ENCODE measurements at regions not wholly inside any gene's neighbourhood (a gene's known extent, or its start where the extent isn't known, plus 50 kb on each side); places are given as distances from the start of the nearest gene placed in this dataset.

DNA sequence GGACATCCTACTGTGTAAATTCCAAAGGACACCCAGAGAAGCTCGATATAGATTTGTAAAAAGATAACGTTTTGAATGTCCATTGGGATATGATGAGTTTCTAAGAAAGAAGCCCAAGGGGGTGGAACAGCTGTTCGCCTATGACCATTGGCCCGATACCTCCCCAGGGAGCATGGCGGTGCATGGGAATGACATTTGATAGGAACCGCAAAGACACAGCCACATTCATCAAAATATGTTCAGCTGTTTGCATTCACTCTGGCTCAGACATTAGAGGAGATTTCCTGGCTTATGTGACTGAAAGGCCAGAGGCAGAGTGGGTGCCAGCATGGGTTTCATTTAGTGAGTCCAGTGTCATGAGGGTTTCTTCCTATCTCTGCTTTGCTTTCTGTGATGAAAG lies 56.0 kb upstream of the BAIAP2L1 start:
- no peak for DNase-seq (ENCODE audit: low read depth)
- TF ChIP-seq, protein P1, sequence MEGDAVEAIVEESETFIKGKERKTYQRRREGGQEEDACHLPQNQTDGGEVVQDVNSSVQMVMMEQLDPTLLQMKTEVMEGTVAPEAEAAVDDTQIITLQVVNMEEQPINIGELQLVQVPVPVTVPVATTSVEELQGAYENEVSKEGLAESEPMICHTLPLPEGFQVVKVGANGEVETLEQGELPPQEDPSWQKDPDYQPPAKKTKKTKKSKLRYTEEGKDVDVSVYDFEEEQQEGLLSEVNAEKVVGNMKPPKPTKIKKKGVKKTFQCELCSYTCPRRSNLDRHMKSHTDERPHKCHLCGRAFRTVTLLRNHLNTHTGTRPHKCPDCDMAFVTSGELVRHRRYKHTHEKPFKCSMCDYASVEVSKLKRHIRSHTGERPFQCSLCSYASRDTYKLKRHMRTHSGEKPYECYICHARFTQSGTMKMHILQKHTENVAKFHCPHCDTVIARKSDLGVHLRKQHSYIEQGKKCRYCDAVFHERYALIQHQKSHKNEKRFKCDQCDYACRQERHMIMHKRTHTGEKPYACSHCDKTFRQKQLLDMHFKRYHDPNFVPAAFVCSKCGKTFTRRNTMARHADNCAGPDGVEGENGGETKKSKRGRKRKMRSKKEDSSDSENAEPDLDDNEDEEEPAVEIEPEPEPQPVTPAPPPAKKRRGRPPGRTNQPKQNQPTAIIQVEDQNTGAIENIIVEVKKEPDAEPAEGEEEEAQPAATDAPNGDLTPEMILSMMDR (IDR thresholded peaks at IDR 0.05; ENCODE audit: control insufficient read depth, insufficient read depth, low read depth, low read length, missing control alignments): no peak
- no peak overlapping the region for H3K4me3 ChIP-seq (ENCODE audit: control insufficient read depth, low read depth, low read length)

DNA sequence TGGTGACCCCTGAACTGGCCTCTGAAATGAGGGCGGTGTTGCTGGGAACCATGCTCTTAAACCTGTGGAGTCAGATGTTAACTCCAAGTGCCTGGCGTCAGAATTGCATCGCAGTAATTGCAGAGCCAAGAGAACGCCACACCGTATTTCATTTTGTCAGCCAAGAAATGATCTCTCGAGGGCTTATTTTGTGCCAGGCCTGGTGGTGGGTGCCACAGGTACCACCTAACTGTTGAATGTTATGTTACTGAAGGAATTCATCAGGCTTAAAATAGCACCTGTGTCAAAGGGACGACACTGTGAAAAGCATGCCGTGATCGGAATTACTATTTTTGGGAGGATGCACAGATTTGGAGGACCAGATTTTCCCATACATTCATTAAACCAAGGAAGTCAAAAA lies 51.9 kb upstream of the BAIAP2L1 start:
- TF ChIP-seq, protein P1 (IDR thresholded peaks at IDR 0.05; ENCODE audit: control insufficient read depth, insufficient read depth, low read depth, low read length, missing control alignments): no peak

More for the DNA sequence above, 51.9 kb upstream of the BAIAP2L1 start:
- no peak overlapping the region for H3K4me3 ChIP-seq (ENCODE audit: control insufficient read depth, low read depth, low read length)
- DNase-seq (ENCODE audit: low read depth): no peak

Measured in AG09309 (cell line).